ENCODE measurements at regions not wholly inside any gene's neighbourhood (a gene's known extent, or its start where the extent isn't known, plus 50 kb on each side); places are given as distances from the start of the nearest gene placed in this dataset.
"Not testable (repeated sequence)": the region's sequence is repeated elsewhere in the genome, so short reads cannot be mapped to it uniquely, and the experiment has no call there.

- H3K27ac ChIP-seq (ENCODE audit: low read depth, low read length): no peak overlapping the region
- no peaks in the 10 kb centered on the region for H3K9me3 ChIP-seq (ENCODE audit: control insufficient read depth, insufficient read depth, low read length)
- CTCF ChIA-PET: interaction anchor here (0.8 kb wide), 1 partner anchor 107 kb away, joined by 3 read pairs; no protein-coding TSS in a partner anchor
- no peak overlapping the region for H3K4me3 ChIP-seq (ENCODE audit: low read depth, low read length)
- no peak for TF ChIP-seq CTCF (IDR thresholded peaks at IDR 0.05; ENCODE audit: low read depth, low read length)
- no peak for DNase-seq (ENCODE audit: low read depth, low spot score)
- POLR2A ChIA-PET: no interaction called here
- H3K27me3 ChIP-seq (ENCODE audit: control insufficient read depth, insufficient read depth, low read length): no peaks in the 10 kb centered on the region
These were observed 129.9 kb upstream of the RMP24 start for GRCh38 chr18:35842536-35842935.

GRCh38 chr18:35848321-35848720 is 124.2 kb upstream of the RMP24 start:
- CTCF ChIA-PET; H3K27ac ChIP-seq (ENCODE audit: low read depth, low read length); POLR2A ChIA-PET; H3K4me3 ChIP-seq (ENCODE audit: low read depth, low read length); DNase-seq (ENCODE audit: low read depth, low spot score); H3K9me3 ChIP-seq (ENCODE audit: control insufficient read depth, insufficient read depth, low read length); H3K27me3 ChIP-seq (ENCODE audit: control insufficient read depth, insufficient read depth, low read length): not testable (repeated sequence)

GRCh38 chr18:35849241-35849640 is 123.2 kb upstream of the RMP24 start:
- DNase-seq (ENCODE audit: low read depth, low spot score); H3K9me3 ChIP-seq (ENCODE audit: control insufficient read depth, insufficient read depth, low read length); H3K27me3 ChIP-seq (ENCODE audit: control insufficient read depth, insufficient read depth, low read length); H3K27ac ChIP-seq (ENCODE audit: low read depth, low read length); H3K4me3 ChIP-seq (ENCODE audit: low read depth, low read length); POLR2A ChIA-PET; CTCF ChIA-PET: not testable (repeated sequence)

GRCh38 chr18:35851286-35851970 is 121.1 kb upstream of the RMP24 start:
- H3K9me3 ChIP-seq (ENCODE audit: control insufficient read depth, insufficient read depth, low read length): no peaks in the 10 kb centered on the region
- CTCF ChIA-PET: no interaction called here
- POLR2A ChIA-PET: no interaction called here
- no peaks in the 10 kb centered on the region for H3K27me3 ChIP-seq (ENCODE audit: control insufficient read depth, insufficient read depth, low read length)
- no peak for TF ChIP-seq CTCF (IDR thresholded peaks at IDR 0.05; ENCODE audit: low read depth, low read length)
- H3K4me3 ChIP-seq (ENCODE audit: low read depth, low read length): no peak overlapping the region
- no peak overlapping the region for H3K27ac ChIP-seq (ENCODE audit: low read depth, low read length)
- no peak for DNase-seq (ENCODE audit: low read depth, low spot score)

GRCh38 chr18:35852786-35853185 is 119.7 kb upstream of the RMP24 start:
- Histone ChIP-seq H3K4me3 (ENCODE audit: low read depth, low read length) (no peak overlapping the region), H3K27ac (ENCODE audit: low read depth, low read length) (no peak overlapping the region), H3K9me3 (ENCODE audit: control insufficient read depth, insufficient read depth, low read length) (no peaks in the 10 kb centered on the region), H3K27me3 (ENCODE audit: control insufficient read depth, insufficient read depth, low read length) (no peaks in the 10 kb centered on the region)
- no peak for DNase-seq (ENCODE audit: low read depth, low spot score)
- POLR2A ChIA-PET: no interaction called here
- TF ChIP-seq CTCF (IDR thresholded peaks at IDR 0.05; ENCODE audit: low read depth, low read length): no peak
- CTCF ChIA-PET: no interaction called here

- POLR2A ChIA-PET: no interaction called here
- no peak for DNase-seq (ENCODE audit: low read depth, low spot score)
- no peak overlapping the region for H3K4me3 ChIP-seq (ENCODE audit: low read depth, low read length)
- H3K9me3 ChIP-seq (ENCODE audit: control insufficient read depth, insufficient read depth, low read length): no peaks in the 10 kb centered on the region
- no peak for TF ChIP-seq CTCF (IDR thresholded peaks at IDR 0.05; ENCODE audit: low read depth, low read length)
- H3K27ac ChIP-seq (ENCODE audit: low read depth, low read length): no peak overlapping the region
- no peaks in the 10 kb centered on the region for H3K27me3 ChIP-seq (ENCODE audit: control insufficient read depth, insufficient read depth, low read length)
- CTCF ChIA-PET: no interaction called here
These were observed 118.4 kb upstream of the RMP24 start for GRCh38 chr18:35854095-35854494.
